ENCODE measurements at regions not wholly inside any gene's neighbourhood (a gene's known extent, or its start where the extent isn't known, plus 50 kb on each side); places are given as distances from the start of the nearest gene placed in this dataset.

DNA sequence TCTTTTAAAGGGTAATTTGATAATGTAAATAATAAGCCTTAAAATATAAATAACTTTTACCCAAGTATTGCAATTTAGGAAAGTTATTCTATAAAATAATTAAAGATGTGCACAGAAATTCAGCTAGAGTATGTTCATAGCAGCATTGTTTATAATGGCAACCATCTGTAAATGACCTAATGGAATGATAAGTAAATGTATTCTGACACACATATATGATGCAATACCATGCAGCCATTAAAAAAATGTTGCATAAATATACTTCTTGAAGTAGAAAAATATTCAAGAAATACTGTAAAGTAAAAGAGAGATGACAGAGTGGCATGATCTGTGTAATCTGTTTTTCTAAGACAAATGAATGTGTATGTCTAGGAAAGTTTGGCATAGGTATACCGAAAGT, 545.7 kb downstream of the ZEB2 start:
- TF ChIP-seq EZH2 (IDR thresholded peaks at IDR 0.05) (no peak), EZH2phosphoT487 (IDR thresholded peaks at IDR 0.05) (no peak)
- TF ChIP-seq, protein P1, sequence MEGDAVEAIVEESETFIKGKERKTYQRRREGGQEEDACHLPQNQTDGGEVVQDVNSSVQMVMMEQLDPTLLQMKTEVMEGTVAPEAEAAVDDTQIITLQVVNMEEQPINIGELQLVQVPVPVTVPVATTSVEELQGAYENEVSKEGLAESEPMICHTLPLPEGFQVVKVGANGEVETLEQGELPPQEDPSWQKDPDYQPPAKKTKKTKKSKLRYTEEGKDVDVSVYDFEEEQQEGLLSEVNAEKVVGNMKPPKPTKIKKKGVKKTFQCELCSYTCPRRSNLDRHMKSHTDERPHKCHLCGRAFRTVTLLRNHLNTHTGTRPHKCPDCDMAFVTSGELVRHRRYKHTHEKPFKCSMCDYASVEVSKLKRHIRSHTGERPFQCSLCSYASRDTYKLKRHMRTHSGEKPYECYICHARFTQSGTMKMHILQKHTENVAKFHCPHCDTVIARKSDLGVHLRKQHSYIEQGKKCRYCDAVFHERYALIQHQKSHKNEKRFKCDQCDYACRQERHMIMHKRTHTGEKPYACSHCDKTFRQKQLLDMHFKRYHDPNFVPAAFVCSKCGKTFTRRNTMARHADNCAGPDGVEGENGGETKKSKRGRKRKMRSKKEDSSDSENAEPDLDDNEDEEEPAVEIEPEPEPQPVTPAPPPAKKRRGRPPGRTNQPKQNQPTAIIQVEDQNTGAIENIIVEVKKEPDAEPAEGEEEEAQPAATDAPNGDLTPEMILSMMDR (IDR thresholded peaks at IDR 0.05) = no peak

Measured in neural progenitor cell (in vitro differentiated cells).